Neural cell (in vitro differentiated cells): ENCODE measurements at regions not wholly inside any gene's neighbourhood (a gene's known extent, or its start where the extent isn't known, plus 50 kb on each side); places are given as distances from the start of the nearest gene placed in this dataset.

Experiments used
- CTCF ChIP-seq: fragments of 450-650 bp; IDR thresholded peaks from 2 replicates; pipeline ENCODE4 v1.5.1; 2014; ENCODE audit warnings: antibody characterized with exemption, mild to moderate bottlenecking, moderate library complexity; ENCODE audit not compliant: poor library complexity, severe bottlenecking
- EP300 ChIP-seq: fragments of 450-650 bp; conservative IDR thresholded peaks from 2 replicates; pipeline ENCODE4 v1.6.1; 2014; ENCODE audit warnings: antibody characterized with exemption, mild to moderate bottlenecking, moderate library complexity; ENCODE audit not compliant: poor library complexity, severe bottlenecking
- MXI1 ChIP-seq: fragments of 450-650 bp; conservative IDR thresholded peaks from 2 replicates; pipeline ENCODE4 v1.6.1; 2014; ENCODE audit warnings: antibody characterized with exemption, mild to moderate bottlenecking; ENCODE audit not compliant: poor library complexity, severe bottlenecking
- POLR2AphosphoS5 ChIP-seq: IDR thresholded peaks from 2 replicates; pipeline ENCODE4 v1.6.1; 2012
- RAD21 ChIP-seq: fragments of 450-650 bp; conservative IDR thresholded peaks from 2 replicates; pipeline ENCODE4 v1.6.1; 2014; ENCODE audit warnings: antibody characterized with exemption, mild to moderate bottlenecking, moderate library complexity
- REST ChIP-seq: IDR thresholded peaks from 2 replicates; pipeline ENCODE4 v1.6.1; 2012; ENCODE audit warnings: borderline replicate concordance
- TAF1 ChIP-seq: IDR thresholded peaks from 2 replicates; pipeline ENCODE4 v1.6.1; 2012; ENCODE audit warnings: low read depth

GRCh38 chr17:77865112-77865611, 93.3 kb upstream of the TNRC6C start:
- TF ChIP-seq CTCF = no peak
- TF ChIP-seq MXI1 = no peak
- no peak for TF ChIP-seq REST
- no peak for TF ChIP-seq RAD21
- TF ChIP-seq POLR2AphosphoS5 = no peak
- no peak for TF ChIP-seq TAF1
- no peak for TF ChIP-seq EP300
